NB4 (cell line): ENCODE measurements at regions not wholly inside any gene's neighbourhood (a gene's known extent, or its start where the extent isn't known, plus 50 kb on each side); places are given as distances from the start of the nearest gene placed in this dataset.

Experiments used
- MYC ChIP-seq: IDR thresholded peaks from 2 replicates; pipeline ENCODE4 v1.6.1; 2011; ENCODE audit warnings: low read depth, low read length
- POLR2A ChIP-seq: IDR thresholded peaks from 2 replicates; pipeline ENCODE4 v1.6.1; 2011; ENCODE audit warnings: mild to moderate bottlenecking; ENCODE audit not compliant: insufficient read length; ENCODE audit errors: extremely low read depth
- TF ChIP-seq, protein P1 (sequence below): IDR thresholded peaks from one replicate; pipeline ENCODE4 v1.5.1; 2012; ENCODE audit warnings: low read depth, low read length

DNA sequence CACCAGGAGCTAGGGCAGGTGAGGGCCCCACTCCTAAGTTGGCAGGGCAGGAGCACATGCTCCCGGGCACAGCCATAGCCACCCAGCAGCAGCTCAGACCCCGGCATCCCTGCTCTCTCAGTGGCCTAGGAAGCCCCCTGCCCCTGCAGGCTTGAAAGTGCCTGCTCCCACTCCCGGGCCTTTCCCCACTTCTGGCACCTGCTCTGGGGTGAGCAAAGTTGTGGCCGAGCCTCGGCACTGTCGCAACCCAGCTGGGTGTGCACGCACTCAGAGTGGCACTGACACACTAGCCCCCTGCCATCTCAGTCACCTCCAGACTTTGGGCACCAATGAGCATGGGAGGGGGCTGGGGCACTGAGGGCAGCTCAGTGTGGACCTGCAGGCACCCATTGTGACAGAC, 60.8 kb upstream of the CDKN2AIP start:
- TF ChIP-seq MYC (no peak), POLR2A (no peak)
- TF ChIP-seq, protein P1, sequence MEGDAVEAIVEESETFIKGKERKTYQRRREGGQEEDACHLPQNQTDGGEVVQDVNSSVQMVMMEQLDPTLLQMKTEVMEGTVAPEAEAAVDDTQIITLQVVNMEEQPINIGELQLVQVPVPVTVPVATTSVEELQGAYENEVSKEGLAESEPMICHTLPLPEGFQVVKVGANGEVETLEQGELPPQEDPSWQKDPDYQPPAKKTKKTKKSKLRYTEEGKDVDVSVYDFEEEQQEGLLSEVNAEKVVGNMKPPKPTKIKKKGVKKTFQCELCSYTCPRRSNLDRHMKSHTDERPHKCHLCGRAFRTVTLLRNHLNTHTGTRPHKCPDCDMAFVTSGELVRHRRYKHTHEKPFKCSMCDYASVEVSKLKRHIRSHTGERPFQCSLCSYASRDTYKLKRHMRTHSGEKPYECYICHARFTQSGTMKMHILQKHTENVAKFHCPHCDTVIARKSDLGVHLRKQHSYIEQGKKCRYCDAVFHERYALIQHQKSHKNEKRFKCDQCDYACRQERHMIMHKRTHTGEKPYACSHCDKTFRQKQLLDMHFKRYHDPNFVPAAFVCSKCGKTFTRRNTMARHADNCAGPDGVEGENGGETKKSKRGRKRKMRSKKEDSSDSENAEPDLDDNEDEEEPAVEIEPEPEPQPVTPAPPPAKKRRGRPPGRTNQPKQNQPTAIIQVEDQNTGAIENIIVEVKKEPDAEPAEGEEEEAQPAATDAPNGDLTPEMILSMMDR: no peak
